Natural killer cell (primary cell): ENCODE measurements at regions not wholly inside any gene's neighbourhood (a gene's known extent, or its start where the extent isn't known, plus 50 kb on each side); places are given as distances from the start of the nearest gene placed in this dataset.

Experiments used
- ATAC-seq, 3 donors: fragments of 150-1000 bp in 2 of 3; fragments of 200-7000 bp in 1 of 3; cut with Tn5 transposase; 1 replicate in 1 of 3; 2 replicates in 2 of 3; pipeline ENCODE4 v1.10.0; 2021; ENCODE audit warnings: mild to moderate bottlenecking in 2 of 3, moderate library complexity in 2 of 3
- DNase-seq, 2 donors: peaks; one replicate each; pipeline versions ENCODE4 v3.0.0 to v3.0.0-alpha.2; 2013 to 2021; ENCODE audit warnings: mixed read lengths in 1 of 2
- H3K27ac ChIP-seq: one replicate; pipeline ENCODE4 v1.5.1; 2013; ENCODE audit warnings: mild to moderate bottlenecking, low read length
- H3K27me3 ChIP-seq: one replicate; pipeline ENCODE4 v1.6.1; 2013; ENCODE audit warnings: low read length; ENCODE audit not compliant: control insufficient read depth, insufficient read depth
- H3K36me3 ChIP-seq: one replicate; pipeline ENCODE4 v1.6.1; 2013; ENCODE audit warnings: low read length; ENCODE audit not compliant: control insufficient read depth, insufficient read depth
- H3K4me1 ChIP-seq: one replicate; pipeline ENCODE4 v1.6.1; 2013; ENCODE audit warnings: low read length; ENCODE audit not compliant: control insufficient read depth, insufficient read depth
- H3K4me3 ChIP-seq: one replicate; pipeline ENCODE4 v1.5.1; 2013; ENCODE audit warnings: low read length
- H3K9me3 ChIP-seq: one replicate; pipeline ENCODE4 v1.6.1; 2013; ENCODE audit warnings: low read length; ENCODE audit not compliant: control insufficient read depth, insufficient read depth
- H3K27ac Mint-ChIP-seq, 2 donors: one replicate each; pipeline ENCODE4 v1.8.0; 2022; ENCODE audit warnings: mild to moderate bottlenecking in 2 of 2, mixed read lengths in 2 of 2, moderate library complexity in 1 of 2
- H3K27me3 Mint-ChIP-seq, 2 donors: one replicate each; pipeline ENCODE4 v1.8.0; 2022; ENCODE audit warnings: low read depth in 2 of 2, mixed read lengths in 2 of 2
- H3K36me3 Mint-ChIP-seq: one replicate; pipeline ENCODE4 v1.8.0; 2022; ENCODE audit warnings: mixed read lengths
- H3K4me1 Mint-ChIP-seq, 2 donors: one replicate each; pipeline ENCODE4 v1.8.0; 2022; ENCODE audit warnings: mixed read lengths in 2 of 2
- H3K4me3 Mint-ChIP-seq: one replicate; pipeline ENCODE4 v1.8.0; 2022; ENCODE audit warnings: mild to moderate bottlenecking, moderate library complexity, mixed read lengths
- H3K9me3 Mint-ChIP-seq, 2 donors: one replicate each; pipeline ENCODE4 v1.8.0; 2022; ENCODE audit warnings: mixed read lengths in 2 of 2
- WGBS: methylation state at CpG from one replicate; pipeline ENCODE4 v1.1.7; 2013; ENCODE audit warnings: missing lambda C conversion rate; ENCODE audit not compliant: insufficient coverage; 5-methylcytosine and 5-hydroxymethylcytosine counted together
- intact Hi-C: fragments of 100-400 bp; cut with micrococcal nuclease; formaldehyde crosslinking; loops from one replicate; pipeline ENCODE4 v1.14.2; 2022
- TF ChIP-seq, protein P1 (sequence below): fragments of 200-600 bp; IDR thresholded peaks from one replicate; pipeline ENCODE4 v1.8.0; 2022; ENCODE audit warnings: antibody characterized with exemption

DNA sequence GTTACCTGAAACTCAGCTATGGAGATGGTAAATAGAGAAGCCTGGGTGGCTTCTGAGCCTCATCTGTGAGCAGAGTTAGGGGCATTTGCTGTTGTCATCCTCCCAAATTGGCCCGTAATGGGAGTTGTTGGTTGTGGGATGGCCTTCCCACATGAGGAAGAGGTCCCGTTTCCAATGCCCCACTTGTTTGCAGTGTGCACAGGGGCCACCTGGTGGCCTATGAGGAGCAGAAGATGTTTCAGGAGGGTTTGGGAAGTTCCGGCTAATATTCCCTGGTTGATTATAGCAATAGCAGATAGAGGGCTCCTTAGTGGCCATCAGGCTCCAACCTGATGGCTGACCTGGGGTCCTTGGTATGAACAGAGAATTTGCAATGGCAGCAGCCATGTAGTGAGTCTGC is 1546.5 kb downstream of the OTOL1 start:
- H3K4me1 Mint-ChIP-seq = no peaks in the 10 kb centered on the region
- Histone ChIP-seq H3K36me3 (no peaks in the 10 kb centered on the region), H3K9me3 (peaks cover 6% of the 10 kb centered on the region), H3K27ac (no peak overlapping the region), H3K27me3 (no peaks in the 10 kb centered on the region), H3K4me3 (no peak overlapping the region), H3K4me1 (no peaks in the 10 kb centered on the region)
- H3K9me3 Mint-ChIP-seq = peaks cover 24 to 26% of the 10 kb centered on the region in 2 donors
- DNase-seq = no peak
- no peak overlapping the region for H3K4me3 Mint-ChIP-seq
- H3K27me3 Mint-ChIP-seq = no peaks in the 10 kb centered on the region
- intact Hi-C loops = no loop called here
- 50% methylated on average over 3 of the region's 3 CpGs for WGBS
- no peak for ATAC-seq
- TF ChIP-seq, protein P1, sequence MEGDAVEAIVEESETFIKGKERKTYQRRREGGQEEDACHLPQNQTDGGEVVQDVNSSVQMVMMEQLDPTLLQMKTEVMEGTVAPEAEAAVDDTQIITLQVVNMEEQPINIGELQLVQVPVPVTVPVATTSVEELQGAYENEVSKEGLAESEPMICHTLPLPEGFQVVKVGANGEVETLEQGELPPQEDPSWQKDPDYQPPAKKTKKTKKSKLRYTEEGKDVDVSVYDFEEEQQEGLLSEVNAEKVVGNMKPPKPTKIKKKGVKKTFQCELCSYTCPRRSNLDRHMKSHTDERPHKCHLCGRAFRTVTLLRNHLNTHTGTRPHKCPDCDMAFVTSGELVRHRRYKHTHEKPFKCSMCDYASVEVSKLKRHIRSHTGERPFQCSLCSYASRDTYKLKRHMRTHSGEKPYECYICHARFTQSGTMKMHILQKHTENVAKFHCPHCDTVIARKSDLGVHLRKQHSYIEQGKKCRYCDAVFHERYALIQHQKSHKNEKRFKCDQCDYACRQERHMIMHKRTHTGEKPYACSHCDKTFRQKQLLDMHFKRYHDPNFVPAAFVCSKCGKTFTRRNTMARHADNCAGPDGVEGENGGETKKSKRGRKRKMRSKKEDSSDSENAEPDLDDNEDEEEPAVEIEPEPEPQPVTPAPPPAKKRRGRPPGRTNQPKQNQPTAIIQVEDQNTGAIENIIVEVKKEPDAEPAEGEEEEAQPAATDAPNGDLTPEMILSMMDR = no peak
- no peaks in the 10 kb centered on the region for H3K36me3 Mint-ChIP-seq
- H3K27ac Mint-ChIP-seq = no peak overlapping the region

DNA sequence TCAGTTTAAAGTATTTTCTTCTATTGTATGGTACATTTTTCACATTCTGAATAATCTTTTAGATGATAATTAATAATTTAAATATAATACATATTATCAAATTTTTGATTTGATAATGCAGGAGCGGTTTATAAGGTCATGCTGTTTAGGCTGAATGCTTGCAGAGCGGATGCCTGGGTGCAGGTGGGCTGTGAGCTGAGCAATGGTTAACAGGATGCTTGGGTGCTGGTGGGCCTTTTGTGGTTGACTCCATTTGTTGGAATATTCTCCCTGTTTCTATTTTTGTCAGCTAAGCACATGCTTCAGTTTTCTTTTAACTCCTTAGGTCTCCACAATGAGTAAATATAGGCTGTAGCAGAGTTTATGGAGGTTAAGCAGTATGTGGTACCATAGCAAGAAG is 1549.3 kb downstream of the OTOL1 start:
- Histone ChIP-seq H3K36me3 (no peaks in the 10 kb centered on the region), H3K9me3 (peaks cover 3% of the 10 kb centered on the region), H3K27ac (no peak overlapping the region), H3K4me3 (no peak overlapping the region), H3K27me3 (no peaks in the 10 kb centered on the region), H3K4me1 (no peaks in the 10 kb centered on the region)
- Mint-ChIP-seq H3K9me3 (peaks cover 16 to 17% of the 10 kb centered on the region in 2 donors), H3K4me3 (no peak overlapping the region), H3K27me3 (no peaks in the 10 kb centered on the region), H3K27ac (no peak overlapping the region), H3K36me3 (no peaks in the 10 kb centered on the region), H3K4me1 (no peaks in the 10 kb centered on the region)
- TF ChIP-seq, protein P1 = no peak
- WGBS = 88% methylated on average over 2 of the region's 2 CpGs
- DNase-seq = no peak
- intact Hi-C loops = no loop called here
- ATAC-seq = no peak

GRCh38 chr3:163048881-163049280 is 1552.3 kb downstream of the OTOL1 start:
- Histone ChIP-seq H3K4me3 (no peak overlapping the region), H3K27ac (no peak overlapping the region), H3K4me1 (no peaks in the 10 kb centered on the region), H3K9me3 (peaks cover 2% of the 10 kb centered on the region), H3K36me3 (no peaks in the 10 kb centered on the region), H3K27me3 (no peaks in the 10 kb centered on the region)
- H3K4me3 Mint-ChIP-seq = no peak overlapping the region
- intact Hi-C loops = no loop called here
- 89% methylated on average over 1 of the region's 1 CpG for WGBS
- no peaks in the 10 kb centered on the region for H3K36me3 Mint-ChIP-seq
- peaks cover 6 to 13% of the 10 kb centered on the region in 2 donors for H3K9me3 Mint-ChIP-seq
- ATAC-seq = no peak
- no peaks in the 10 kb centered on the region for H3K27me3 Mint-ChIP-seq
- H3K4me1 Mint-ChIP-seq = no peaks in the 10 kb centered on the region
- no peak overlapping the region for H3K27ac Mint-ChIP-seq
- TF ChIP-seq, protein P1 = no peak
- no peak for DNase-seq

- Mint-ChIP-seq H3K27me3 (no peaks in the 10 kb centered on the region), H3K9me3 (peaks cover 2% of the 10 kb centered on the region in 2 donors), H3K36me3 (no peaks in the 10 kb centered on the region), H3K27ac (no peak overlapping the region), H3K4me3 (no peak overlapping the region), H3K4me1 (no peaks in the 10 kb centered on the region)
- 17% methylated on average over 1 of the region's 2 CpGs for WGBS
- H3K4me3 ChIP-seq = no peak overlapping the region
- peaks cover 3% of the 10 kb centered on the region for H3K9me3 ChIP-seq
- no peak for DNase-seq
- TF ChIP-seq, protein P1 = no peak
- no peaks in the 10 kb centered on the region for H3K27me3 ChIP-seq
- no peaks in the 10 kb centered on the region for H3K4me1 ChIP-seq
- intact Hi-C loops = no loop called here
- H3K36me3 ChIP-seq = no peaks in the 10 kb centered on the region
- no peak overlapping the region for H3K27ac ChIP-seq
- ATAC-seq = no peak
Observed at GRCh38 chr3:163056874-163057497, 1560.4 kb downstream of the OTOL1 start.
